ENCODE measurements at regions not wholly inside any gene's neighbourhood (a gene's known extent, or its start where the extent isn't known, plus 50 kb on each side); places are given as distances from the start of the nearest gene placed in this dataset.

DNA sequence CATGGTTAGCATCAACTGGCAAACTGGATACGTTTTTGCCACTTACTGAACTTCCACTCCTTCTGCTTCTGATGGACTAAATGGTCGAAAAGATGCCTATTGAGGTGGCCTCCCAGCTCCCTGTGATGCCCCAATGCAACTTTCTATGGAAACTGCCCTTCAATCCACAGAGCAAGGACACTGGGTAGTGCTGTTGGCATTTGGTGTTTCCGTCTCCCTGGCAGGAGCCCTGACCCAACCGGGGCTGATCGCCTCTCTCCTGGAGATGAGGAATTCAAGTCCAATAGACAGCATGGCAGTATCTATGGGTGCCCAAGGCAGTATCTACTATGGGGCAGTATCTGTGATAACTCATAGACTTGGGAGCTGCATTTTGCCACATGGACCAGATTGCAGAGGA is 116.3 kb upstream of the IRX3 start:
- no peak for TF ChIP-seq NFIC (IDR thresholded peaks at IDR 0.05)
- no peak for TF ChIP-seq TEAD4 (IDR thresholded peaks at IDR 0.05)
- TF ChIP-seq, protein P1, sequence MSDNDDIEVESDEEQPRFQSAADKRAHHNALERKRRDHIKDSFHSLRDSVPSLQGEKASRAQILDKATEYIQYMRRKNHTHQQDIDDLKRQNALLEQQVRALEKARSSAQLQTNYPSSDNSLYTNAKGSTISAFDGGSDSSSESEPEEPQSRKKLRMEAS (IDR thresholded peaks at IDR 0.05), result no peak
- TF ChIP-seq TAF1 (IDR thresholded peaks at IDR 0.05; ENCODE audit: low read depth), result no peak
- TF ChIP-seq EP300 (IDR thresholded peaks at IDR 0.05; ENCODE audit: borderline replicate concordance), result no peak
- no peak for TF ChIP-seq CEBPB (IDR thresholded peaks at IDR 0.05)
- no peak for TF ChIP-seq RAD21 (IDR thresholded peaks at IDR 0.05; ENCODE audit: low read depth)
- TF ChIP-seq EGR1 (IDR thresholded peaks at IDR 0.05), result no peak
- TF ChIP-seq CREB1 (IDR thresholded peaks at IDR 0.05; ENCODE audit: low read depth), result no peak
- TF ChIP-seq, protein P2, sequence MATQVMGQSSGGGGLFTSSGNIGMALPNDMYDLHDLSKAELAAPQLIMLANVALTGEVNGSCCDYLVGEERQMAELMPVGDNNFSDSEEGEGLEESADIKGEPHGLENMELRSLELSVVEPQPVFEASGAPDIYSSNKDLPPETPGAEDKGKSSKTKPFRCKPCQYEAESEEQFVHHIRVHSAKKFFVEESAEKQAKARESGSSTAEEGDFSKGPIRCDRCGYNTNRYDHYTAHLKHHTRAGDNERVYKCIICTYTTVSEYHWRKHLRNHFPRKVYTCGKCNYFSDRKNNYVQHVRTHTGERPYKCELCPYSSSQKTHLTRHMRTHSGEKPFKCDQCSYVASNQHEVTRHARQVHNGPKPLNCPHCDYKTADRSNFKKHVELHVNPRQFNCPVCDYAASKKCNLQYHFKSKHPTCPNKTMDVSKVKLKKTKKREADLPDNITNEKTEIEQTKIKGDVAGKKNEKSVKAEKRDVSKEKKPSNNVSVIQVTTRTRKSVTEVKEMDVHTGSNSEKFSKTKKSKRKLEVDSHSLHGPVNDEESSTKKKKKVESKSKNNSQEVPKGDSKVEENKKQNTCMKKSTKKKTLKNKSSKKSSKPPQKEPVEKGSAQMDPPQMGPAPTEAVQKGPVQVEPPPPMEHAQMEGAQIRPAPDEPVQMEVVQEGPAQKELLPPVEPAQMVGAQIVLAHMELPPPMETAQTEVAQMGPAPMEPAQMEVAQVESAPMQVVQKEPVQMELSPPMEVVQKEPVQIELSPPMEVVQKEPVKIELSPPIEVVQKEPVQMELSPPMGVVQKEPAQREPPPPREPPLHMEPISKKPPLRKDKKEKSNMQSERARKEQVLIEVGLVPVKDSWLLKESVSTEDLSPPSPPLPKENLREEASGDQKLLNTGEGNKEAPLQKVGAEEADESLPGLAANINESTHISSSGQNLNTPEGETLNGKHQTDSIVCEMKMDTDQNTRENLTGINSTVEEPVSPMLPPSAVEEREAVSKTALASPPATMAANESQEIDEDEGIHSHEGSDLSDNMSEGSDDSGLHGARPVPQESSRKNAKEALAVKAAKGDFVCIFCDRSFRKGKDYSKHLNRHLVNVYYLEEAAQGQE (IDR thresholded peaks at IDR 0.05; ENCODE audit: low read depth), result no peak
- TF ChIP-seq FOXM1 (IDR thresholded peaks at IDR 0.05; ENCODE audit: borderline replicate concordance, low read depth), result no peak
